Neutrophil (primary cell): ENCODE measurements at regions not wholly inside any gene's neighbourhood (a gene's known extent, or its start where the extent isn't known, plus 50 kb on each side); places are given as distances from the start of the nearest gene placed in this dataset.

Experiments used
- H3K27ac ChIP-seq: fragments of 200-600 bp; sonication (generic); 2 replicates; pipeline ENCODE4 v1.5.1; 2016; ENCODE audit warnings: mild to moderate bottlenecking, moderate library complexity
- H3K27me3 ChIP-seq: fragments of 200-600 bp; sonication (generic); 2 replicates; pipeline ENCODE4 v1.6.0; 2016; ENCODE audit warnings: mild to moderate bottlenecking
- H3K36me3 ChIP-seq: fragments of 200-600 bp; sonication (generic); 2 replicates; pipeline ENCODE4 v1.5.1; 2017
- H3K4me1 ChIP-seq, 2 experiments: fragments of 200-600 bp in 1 of 2; sonication (generic) in 1 of 2; 1 replicate in 1 of 2; 2 replicates in 1 of 2; pipeline versions ENCODE4 v1.5.1 to v1.6.1; 2013 to 2016; ENCODE audit warnings: low read depth in 1 of 2, low read length in 1 of 2, mild to moderate bottlenecking in 1 of 2, moderate library complexity in 1 of 2; ENCODE audit not compliant: control insufficient read depth in 1 of 2, insufficient read depth in 1 of 2
- H3K4me3 ChIP-seq, 2 experiments: fragments of 200-600 bp in 1 of 2; sonication (generic) in 1 of 2; 1 replicate in 1 of 2; 2 replicates in 1 of 2; pipeline ENCODE4 v1.5.1; 2013 to 2016; ENCODE audit warnings: low read depth in 1 of 2, low read length in 1 of 2, mild to moderate bottlenecking in 1 of 2, moderate library complexity in 1 of 2
- H3K9me3 ChIP-seq: fragments of 200-600 bp; sonication (generic); 2 replicates; pipeline ENCODE4 v1.5.1; 2016
- CTCF ChIP-seq: fragments of 200-600 bp; sonication (generic); IDR thresholded peaks from 2 replicates; pipeline ENCODE4 v1.5.1; 2016; ENCODE audit warnings: antibody characterized with exemption

DNA sequence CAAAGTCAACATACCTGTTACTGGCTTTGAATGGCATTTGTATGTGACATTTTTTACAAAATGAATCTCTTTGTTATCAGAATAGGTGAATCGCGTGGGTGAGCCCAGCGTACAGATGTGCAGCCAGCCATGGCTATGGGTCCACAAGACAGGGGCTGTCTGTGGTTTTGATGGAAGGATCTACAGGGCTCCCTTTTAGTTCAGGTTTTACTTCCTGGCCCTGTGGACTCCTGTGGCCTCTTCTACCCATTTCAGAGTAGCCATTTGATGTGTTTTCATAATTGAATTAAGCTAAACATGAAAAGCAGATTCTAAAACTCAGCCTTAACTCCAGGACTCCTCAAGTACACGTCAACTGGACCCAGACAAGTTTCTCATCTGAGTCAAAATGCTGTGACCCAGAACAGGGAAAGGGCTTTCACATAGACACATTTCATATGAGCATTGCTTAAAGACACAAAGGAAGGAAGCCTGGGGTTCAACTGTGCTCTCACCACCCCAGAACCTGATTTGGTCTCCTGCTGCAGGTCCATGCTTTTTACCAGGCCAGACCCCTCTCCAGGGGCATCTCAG lies 105.3 kb upstream of the NAA20 start:
- Histone ChIP-seq H3K27me3 (no peaks in the 10 kb centered on the region), H3K36me3 (no peaks in the 10 kb centered on the region), H3K4me1 (peaks cover 10 to 12% of the 10 kb centered on the region in 2 experiments), H3K9me3 (no peaks in the 10 kb centered on the region), H3K27ac (no peak overlapping the region), H3K4me3 (no peak overlapping the region)
- TF ChIP-seq CTCF = no peak

DNA sequence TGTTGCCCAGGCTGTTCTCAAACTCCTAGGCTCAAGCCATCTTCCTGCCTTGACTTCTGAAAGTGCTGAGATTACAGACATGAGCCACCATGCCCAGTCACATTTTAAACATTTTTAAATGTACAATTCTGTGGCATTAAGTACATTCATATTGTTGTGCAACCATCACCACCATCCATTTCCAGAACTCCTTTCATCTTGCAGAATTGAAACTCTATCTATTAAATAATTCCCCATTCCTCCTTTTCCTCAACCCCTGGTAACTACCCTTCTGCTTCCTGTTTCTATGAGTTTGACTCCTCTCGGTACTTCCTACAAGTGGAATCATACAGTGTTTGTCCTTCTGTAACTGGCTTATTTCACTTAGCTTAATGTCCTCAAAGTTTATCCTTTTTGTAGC lies 103.8 kb upstream of the NAA20 start:
- TF ChIP-seq CTCF = no peak
- no peaks in the 10 kb centered on the region for H3K9me3 ChIP-seq
- no peaks in the 10 kb centered on the region for H3K36me3 ChIP-seq
- no peak overlapping the region for H3K27ac ChIP-seq
- H3K4me3 ChIP-seq = no peak overlapping the region
- no peaks in the 10 kb centered on the region for H3K27me3 ChIP-seq
- H3K4me1 ChIP-seq = peaks cover 10 to 12% of the 10 kb centered on the region in 2 experiments

GRCh38 chr20:19913927-19914614 lies 103.1 kb upstream of the NAA20 start:
- no peaks in the 10 kb centered on the region for H3K36me3 ChIP-seq
- H3K27me3 ChIP-seq = no peaks in the 10 kb centered on the region
- H3K4me1 ChIP-seq = peaks cover 10 to 12% of the 10 kb centered on the region in 2 experiments
- H3K27ac ChIP-seq = no peak overlapping the region
- no peak for TF ChIP-seq CTCF
- no peaks in the 10 kb centered on the region for H3K9me3 ChIP-seq
- no peak overlapping the region for H3K4me3 ChIP-seq

- H3K36me3 ChIP-seq = no peaks in the 10 kb centered on the region
Measured at GRCh38 chr20:19915111-19915798, 101.9 kb upstream of the NAA20 start.

More at GRCh38 chr20:19915111-19915798, 101.9 kb upstream of the NAA20 start:
- H3K27me3 ChIP-seq = no peaks in the 10 kb centered on the region
- H3K9me3 ChIP-seq = no peaks in the 10 kb centered on the region
- no peak for TF ChIP-seq CTCF
- H3K27ac ChIP-seq = no peak overlapping the region
- peaks cover 0 to 1% of the 10 kb centered on the region in 2 experiments for H3K4me1 ChIP-seq
- H3K4me3 ChIP-seq = no peak overlapping the region
